ENCODE measurements at regions not wholly inside any gene's neighbourhood (a gene's known extent, or its start where the extent isn't known, plus 50 kb on each side); places are given as distances from the start of the nearest gene placed in this dataset.

GRCh38 chr12:115687094-115687493 is 590.4 kb downstream of the MED13L start:
- peak overlapping the region; percentile 27 for H3K4me2 ChIP-seq
- H2AFZ ChIP-seq = no peak overlapping the region
- DNase-seq (ENCODE audit: low spot score) = peak; percentile 37
- H3K4me3 ChIP-seq = no peak overlapping the region
- no peaks in the 10 kb centered on the region for H3K36me3 ChIP-seq (replicated peaks; ENCODE audit: insufficient read depth, low read depth)
- 14% methylated on average over 8 of the region's 8 CpGs for WGBS (ENCODE audit: low lambda C conversion rate, missing lambda C conversion rate)
- H4K20me1 ChIP-seq (ENCODE audit: insufficient read depth, poor library complexity, severe bottlenecking) = no peaks in the 10 kb centered on the region
- H3K27me3 ChIP-seq = no peaks in the 10 kb centered on the region
- H3K4me1 ChIP-seq (ENCODE audit: insufficient read depth) = peaks cover 16% of the 10 kb centered on the region
- TF ChIP-seq EZH2phosphoT487 (IDR thresholded peaks at IDR 0.05; ENCODE audit: low read depth, severe bottlenecking, unreplicated experiment) (no peak), EZH2 (IDR thresholded peaks at IDR 0.05; ENCODE audit: borderline replicate concordance) (no peak)
- TF ChIP-seq, protein P1, sequence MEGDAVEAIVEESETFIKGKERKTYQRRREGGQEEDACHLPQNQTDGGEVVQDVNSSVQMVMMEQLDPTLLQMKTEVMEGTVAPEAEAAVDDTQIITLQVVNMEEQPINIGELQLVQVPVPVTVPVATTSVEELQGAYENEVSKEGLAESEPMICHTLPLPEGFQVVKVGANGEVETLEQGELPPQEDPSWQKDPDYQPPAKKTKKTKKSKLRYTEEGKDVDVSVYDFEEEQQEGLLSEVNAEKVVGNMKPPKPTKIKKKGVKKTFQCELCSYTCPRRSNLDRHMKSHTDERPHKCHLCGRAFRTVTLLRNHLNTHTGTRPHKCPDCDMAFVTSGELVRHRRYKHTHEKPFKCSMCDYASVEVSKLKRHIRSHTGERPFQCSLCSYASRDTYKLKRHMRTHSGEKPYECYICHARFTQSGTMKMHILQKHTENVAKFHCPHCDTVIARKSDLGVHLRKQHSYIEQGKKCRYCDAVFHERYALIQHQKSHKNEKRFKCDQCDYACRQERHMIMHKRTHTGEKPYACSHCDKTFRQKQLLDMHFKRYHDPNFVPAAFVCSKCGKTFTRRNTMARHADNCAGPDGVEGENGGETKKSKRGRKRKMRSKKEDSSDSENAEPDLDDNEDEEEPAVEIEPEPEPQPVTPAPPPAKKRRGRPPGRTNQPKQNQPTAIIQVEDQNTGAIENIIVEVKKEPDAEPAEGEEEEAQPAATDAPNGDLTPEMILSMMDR (IDR thresholded peaks at IDR 0.05; ENCODE audit: poor library complexity) = no peak
- H3K9me3 ChIP-seq (ENCODE audit: low read depth) = no peaks in the 10 kb centered on the region
- peak overlapping the region; percentile 45 for H3K27ac ChIP-seq
- H3K9me2 ChIP-seq (replicated peaks; ENCODE audit: insufficient read depth) = no peaks in the 10 kb centered on the region
- no peaks in the 10 kb centered on the region for H3K79me2 ChIP-seq

DNA sequence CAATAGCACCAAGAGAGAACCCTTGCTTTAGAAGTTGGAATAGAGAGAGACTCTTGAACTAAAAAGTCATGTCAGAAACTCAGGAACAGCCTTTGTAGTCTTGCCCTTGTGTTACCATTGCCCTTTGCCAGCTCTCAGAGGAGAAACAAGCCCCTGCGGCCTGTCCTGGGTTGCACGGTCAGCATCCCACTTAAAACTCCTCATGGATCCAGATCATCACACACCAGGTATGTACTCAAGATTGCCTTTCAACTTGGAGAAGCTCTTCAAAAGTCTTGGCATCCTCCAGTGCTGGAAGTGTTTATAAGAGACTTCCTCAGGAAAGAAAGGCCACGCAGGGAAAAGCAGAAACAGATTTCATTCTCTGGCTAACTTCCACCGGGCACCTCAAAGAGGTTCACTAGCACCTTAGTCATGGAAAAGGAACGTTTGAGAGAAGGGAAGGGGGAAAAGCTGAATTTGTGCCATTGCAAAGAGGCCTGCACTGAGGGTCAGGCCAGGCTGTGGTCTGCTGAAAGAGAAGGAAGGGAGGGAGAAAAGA is 594.2 kb downstream of the MED13L start:
- Histone ChIP-seq H3K4me1 (ENCODE audit: insufficient read depth) (peaks cover 16% of the 10 kb centered on the region), H3K27ac (no peak overlapping the region), H3K79me2 (no peaks in the 10 kb centered on the region), H3K9me3 (ENCODE audit: low read depth) (no peaks in the 10 kb centered on the region), H3K9me2 (replicated peaks; ENCODE audit: insufficient read depth) (no peaks in the 10 kb centered on the region), H3K4me3 (no peak overlapping the region), H3K27me3 (no peaks in the 10 kb centered on the region), H3K4me2 (no peak overlapping the region), H3K36me3 (replicated peaks; ENCODE audit: insufficient read depth, low read depth) (no peaks in the 10 kb centered on the region), H2AFZ (no peak overlapping the region), H4K20me1 (ENCODE audit: insufficient read depth, poor library complexity, severe bottlenecking) (no peaks in the 10 kb centered on the region)
- WGBS (ENCODE audit: low lambda C conversion rate, missing lambda C conversion rate) = 68% methylated on average over 5 of the region's 5 CpGs
- no peak for DNase-seq (ENCODE audit: low spot score)
- TF ChIP-seq, protein P1 (IDR thresholded peaks at IDR 0.05; ENCODE audit: poor library complexity) = no peak

DNA sequence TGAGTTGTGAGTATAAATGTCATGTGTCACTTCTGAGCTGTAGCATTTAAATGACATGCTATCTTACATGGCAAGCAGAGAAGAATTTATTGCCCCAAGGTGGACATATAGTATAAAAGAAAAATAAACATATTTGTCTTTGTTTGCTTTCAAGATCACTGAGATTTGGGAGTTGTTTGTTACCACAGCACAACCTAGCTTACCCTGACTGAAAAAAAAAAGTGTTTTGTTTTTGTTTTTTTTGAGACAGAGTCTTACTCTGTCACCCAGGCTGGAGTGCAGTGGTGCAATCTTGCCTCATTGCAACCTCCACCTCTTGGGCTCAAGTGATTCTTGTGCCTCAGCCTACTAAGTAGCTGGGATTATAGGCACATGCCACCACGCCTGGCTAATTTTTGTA is 596.5 kb downstream of the MED13L start:
- Histone ChIP-seq H3K4me3 (no peak overlapping the region), H3K4me1 (ENCODE audit: insufficient read depth) (no peaks in the 10 kb centered on the region), H3K79me2 (no peaks in the 10 kb centered on the region), H3K9me2 (replicated peaks; ENCODE audit: insufficient read depth) (no peaks in the 10 kb centered on the region), H3K9me3 (ENCODE audit: low read depth) (no peaks in the 10 kb centered on the region), H4K20me1 (ENCODE audit: insufficient read depth, poor library complexity, severe bottlenecking) (no peaks in the 10 kb centered on the region), H3K36me3 (replicated peaks; ENCODE audit: insufficient read depth, low read depth) (no peaks in the 10 kb centered on the region), H3K27ac (no peak overlapping the region), H3K4me2 (no peak overlapping the region), H2AFZ (no peak overlapping the region), H3K27me3 (no peaks in the 10 kb centered on the region)
- no peak for DNase-seq (ENCODE audit: low spot score)
- WGBS (ENCODE audit: low lambda C conversion rate, missing lambda C conversion rate) = 100% methylated on average over 1 of the region's 1 CpG
- TF ChIP-seq EZH2 (IDR thresholded peaks at IDR 0.05; ENCODE audit: borderline replicate concordance) (no peak), EZH2phosphoT487 (IDR thresholded peaks at IDR 0.05; ENCODE audit: low read depth, severe bottlenecking, unreplicated experiment) (no peak)
- TF ChIP-seq, protein P1 (IDR thresholded peaks at IDR 0.05; ENCODE audit: poor library complexity) = no peak

Measured in hepatocyte (in vitro differentiated cells).